ENCODE measurements at regions not wholly inside any gene's neighbourhood (a gene's known extent, or its start where the extent isn't known, plus 50 kb on each side); places are given as distances from the start of the nearest gene placed in this dataset.
"Not testable (repeated sequence)": the region's sequence is repeated elsewhere in the genome, so short reads cannot be mapped to it uniquely, and the experiment has no call there.

DNA sequence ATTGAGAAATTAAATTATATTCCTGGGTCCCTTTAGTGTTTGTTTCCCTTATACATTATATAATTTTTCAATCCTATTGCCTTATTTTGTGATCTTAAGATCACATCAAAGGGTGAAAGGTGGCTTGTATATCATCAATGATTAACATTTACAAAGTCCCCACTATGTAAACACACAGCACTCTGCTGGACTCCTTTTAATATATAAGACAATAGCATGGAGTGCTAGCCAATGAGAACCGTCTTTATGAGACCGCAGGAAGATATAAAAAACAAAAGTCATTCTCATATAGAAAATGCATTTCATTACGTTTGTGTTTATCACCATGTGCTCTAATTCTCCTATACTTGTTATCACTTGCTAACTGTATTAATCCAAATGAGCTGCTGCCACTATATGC, 108.5 kb downstream of the HOXA1 start:
- no peak for DNase-seq (ENCODE audit: low read depth)
- TF ChIP-seq, protein P1, sequence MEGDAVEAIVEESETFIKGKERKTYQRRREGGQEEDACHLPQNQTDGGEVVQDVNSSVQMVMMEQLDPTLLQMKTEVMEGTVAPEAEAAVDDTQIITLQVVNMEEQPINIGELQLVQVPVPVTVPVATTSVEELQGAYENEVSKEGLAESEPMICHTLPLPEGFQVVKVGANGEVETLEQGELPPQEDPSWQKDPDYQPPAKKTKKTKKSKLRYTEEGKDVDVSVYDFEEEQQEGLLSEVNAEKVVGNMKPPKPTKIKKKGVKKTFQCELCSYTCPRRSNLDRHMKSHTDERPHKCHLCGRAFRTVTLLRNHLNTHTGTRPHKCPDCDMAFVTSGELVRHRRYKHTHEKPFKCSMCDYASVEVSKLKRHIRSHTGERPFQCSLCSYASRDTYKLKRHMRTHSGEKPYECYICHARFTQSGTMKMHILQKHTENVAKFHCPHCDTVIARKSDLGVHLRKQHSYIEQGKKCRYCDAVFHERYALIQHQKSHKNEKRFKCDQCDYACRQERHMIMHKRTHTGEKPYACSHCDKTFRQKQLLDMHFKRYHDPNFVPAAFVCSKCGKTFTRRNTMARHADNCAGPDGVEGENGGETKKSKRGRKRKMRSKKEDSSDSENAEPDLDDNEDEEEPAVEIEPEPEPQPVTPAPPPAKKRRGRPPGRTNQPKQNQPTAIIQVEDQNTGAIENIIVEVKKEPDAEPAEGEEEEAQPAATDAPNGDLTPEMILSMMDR (IDR thresholded peaks at IDR 0.05; ENCODE audit: control insufficient read depth, extremely low read depth, insufficient read depth), result no peak
- H3K4me3 ChIP-seq (ENCODE audit: low read depth, low read length), result no peak overlapping the region

DNA sequence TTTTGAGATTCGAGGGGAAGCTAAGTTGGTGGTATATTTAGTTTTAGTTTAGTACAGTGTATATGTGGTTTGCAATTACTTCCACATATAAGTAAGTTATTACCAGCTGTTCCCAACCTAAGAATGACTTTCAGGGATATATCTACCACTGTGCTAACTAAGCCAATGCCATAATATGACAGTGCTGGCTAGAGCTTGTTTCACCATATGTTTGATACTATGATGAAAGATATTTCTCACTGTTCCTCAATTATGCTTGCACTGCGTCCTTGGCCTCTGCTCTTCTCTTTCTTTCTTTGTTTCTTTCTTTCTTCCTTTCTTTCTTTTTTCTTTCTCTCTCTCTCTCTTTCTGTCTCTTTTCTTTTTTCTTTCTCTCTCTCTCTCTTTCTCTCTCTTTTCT, 113.8 kb upstream of the SKAP2 start:
- no peak overlapping the region for H3K4me3 ChIP-seq (ENCODE audit: low read depth, low read length)
- TF ChIP-seq, protein P1 (IDR thresholded peaks at IDR 0.05; ENCODE audit: control insufficient read depth, extremely low read depth, insufficient read depth), result no peak
- no peak for DNase-seq (ENCODE audit: low read depth)

DNA sequence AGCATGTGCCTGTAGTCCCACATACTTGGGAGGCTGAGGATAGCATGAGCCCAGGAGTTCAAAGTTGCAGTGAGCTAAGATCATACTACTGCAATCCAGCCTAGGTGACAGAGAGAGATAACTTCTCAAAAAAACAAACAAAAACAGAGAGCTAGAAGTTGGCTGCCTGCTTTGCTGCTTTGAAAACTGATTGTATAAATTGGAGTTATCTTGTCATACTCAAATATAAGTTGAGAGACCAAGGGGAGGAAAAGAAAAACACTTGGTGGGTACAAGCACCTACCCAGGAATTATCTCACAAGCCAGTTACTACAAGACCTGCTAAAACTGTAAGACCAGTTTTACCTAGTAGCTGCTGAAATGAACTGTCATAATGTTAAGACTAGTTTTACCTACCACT, 112.5 kb upstream of the SKAP2 start:
- no peak overlapping the region for H3K4me3 ChIP-seq (ENCODE audit: low read depth, low read length)
- no peak for DNase-seq (ENCODE audit: low read depth)
- TF ChIP-seq, protein P1 (IDR thresholded peaks at IDR 0.05; ENCODE audit: control insufficient read depth, extremely low read depth, insufficient read depth), result no peak

DNA sequence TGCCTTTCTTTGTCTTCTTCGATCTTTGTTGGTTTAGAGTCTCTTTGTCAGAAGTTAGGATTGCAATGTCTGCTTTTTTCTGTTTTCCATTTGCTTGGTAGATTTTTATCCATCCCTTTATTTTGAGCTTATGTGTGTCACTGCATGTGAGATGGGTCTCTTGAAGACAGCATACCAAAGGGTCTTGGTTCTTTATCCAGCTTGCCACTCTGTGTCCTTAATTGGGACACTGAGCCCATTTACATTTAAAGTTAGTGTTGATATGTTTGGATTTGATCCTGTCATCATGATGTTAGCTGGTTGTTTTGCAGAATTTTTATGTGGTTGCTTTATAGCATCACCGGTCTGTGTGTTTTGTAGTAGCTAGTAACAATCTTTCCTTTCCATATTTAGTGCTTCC, 107.5 kb upstream of the SKAP2 start:
- not testable (repeated sequence) for DNase-seq (ENCODE audit: low read depth); H3K4me3 ChIP-seq (ENCODE audit: low read depth, low read length)

DNA sequence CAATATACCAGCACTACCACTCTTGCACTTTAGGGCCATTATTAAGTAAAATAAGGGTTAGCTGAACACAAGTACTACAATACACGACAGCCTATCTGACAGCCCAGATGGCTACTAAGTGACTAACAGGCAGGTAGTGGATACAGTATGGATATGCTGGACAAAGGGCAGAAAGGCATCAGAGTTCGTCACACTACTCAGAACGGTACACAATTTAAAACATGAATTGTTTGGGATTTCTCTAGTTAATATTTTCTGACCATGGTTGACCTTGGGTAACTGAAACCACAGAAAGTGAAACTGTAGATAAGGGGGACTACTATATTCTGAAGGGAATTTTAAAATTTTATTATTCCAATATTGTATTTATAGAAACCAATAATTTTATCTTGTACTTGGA, 101.3 kb upstream of the SKAP2 start:
- TF ChIP-seq, protein P1 (IDR thresholded peaks at IDR 0.05; ENCODE audit: control insufficient read depth, extremely low read depth, insufficient read depth), result no peak
- DNase-seq (ENCODE audit: low read depth), result no peak
- H3K4me3 ChIP-seq (ENCODE audit: low read depth, low read length), result no peak overlapping the region

DNA sequence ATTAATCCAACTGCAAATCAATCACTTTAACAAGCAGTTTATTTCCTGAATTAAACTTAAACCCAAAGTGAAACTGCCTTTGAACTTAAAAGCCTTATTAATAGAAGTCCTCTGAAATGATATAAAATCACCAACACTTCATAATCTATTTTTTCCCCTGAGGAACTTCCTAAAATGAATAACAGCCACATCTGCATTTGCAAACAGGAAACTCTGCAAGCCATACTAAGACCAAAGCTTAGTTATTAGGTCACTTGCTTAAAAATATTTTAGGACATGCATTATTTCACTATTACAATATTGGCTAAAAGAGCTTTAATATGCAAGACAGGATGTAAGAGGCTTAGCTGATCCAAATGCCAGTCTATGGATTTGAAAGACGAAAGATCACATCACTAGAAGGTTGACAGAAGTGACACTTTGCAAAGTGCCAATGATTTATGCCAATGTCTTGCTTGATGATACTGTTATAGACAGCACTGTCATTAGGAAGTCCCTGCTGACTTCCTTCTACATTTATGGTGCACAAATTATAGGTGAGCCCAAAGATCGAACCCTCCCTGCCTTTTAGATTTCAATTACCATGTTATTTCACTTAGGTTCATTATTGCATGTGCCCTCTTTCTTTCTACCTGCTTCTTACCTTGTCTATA, 99.9 kb upstream of the SKAP2 start:
- TF ChIP-seq, protein P1 (IDR thresholded peaks at IDR 0.05; ENCODE audit: control insufficient read depth, extremely low read depth, insufficient read depth), result no peak
- DNase-seq (ENCODE audit: low read depth), result no peak
- H3K4me3 ChIP-seq (ENCODE audit: low read depth, low read length), result no peak overlapping the region

DNA sequence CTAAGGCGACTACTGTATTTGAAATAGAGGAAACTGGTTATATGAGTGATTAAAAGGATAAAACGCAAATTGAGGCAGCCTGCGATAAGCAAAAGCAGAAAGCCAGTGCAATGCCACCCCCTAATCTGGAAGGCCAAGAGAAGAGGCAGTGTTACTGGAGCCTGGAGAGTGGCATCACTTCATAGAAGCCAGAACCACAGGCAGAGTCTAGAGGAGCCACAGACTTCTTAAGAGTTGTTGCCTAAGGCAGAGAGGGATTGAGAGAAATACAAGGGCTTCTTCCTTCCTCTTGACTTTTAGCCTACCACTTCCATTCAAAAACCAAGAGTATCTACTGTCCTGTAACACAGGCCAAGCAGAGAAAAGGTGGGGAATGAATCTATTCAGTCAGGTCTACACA, 94.9 kb upstream of the SKAP2 start:
- no peak overlapping the region for H3K4me3 ChIP-seq (ENCODE audit: low read depth, low read length)
- DNase-seq (ENCODE audit: low read depth), result no peak
- TF ChIP-seq, protein P1 (IDR thresholded peaks at IDR 0.05; ENCODE audit: control insufficient read depth, extremely low read depth, insufficient read depth), result no peak
